PC-9 (cell line): ENCODE measurements at regions not wholly inside any gene's neighbourhood (a gene's known extent, or its start where the extent isn't known, plus 50 kb on each side); places are given as distances from the start of the nearest gene placed in this dataset.

ENCODE experiments used
- BruUV-seq: library from RNA; stranded (reverse); fragments of 400-500 nt; replicated peaks from 2 replicates; lab custom pipeline; 2021; lab: Mats Ljungman, UMichigan
- CTCF ChIA-PET: fragments of 300-600 bp; sonication (Branson Sonifier 250); formaldehyde crosslinking; loops from one replicate; lab custom pipeline; 2022; ENCODE audit warnings: antibody characterized with exemption; lab: Charles Lee
- POLR2A ChIA-PET: fragments of 300-600 bp; sonication (Branson Sonifier 250); formaldehyde crosslinking; loops from one replicate; lab custom pipeline; 2022; ENCODE audit warnings: antibody characterized with exemption; ENCODE audit not compliant: unreplicated experiment; lab: Charles Lee
- DNase-seq, 2 experiments: peaks; one replicate each; pipeline versions ENCODE4 v3.0.0 to v3.0.0-alpha.2; 2015 to 2022; ENCODE audit warnings: mixed read lengths in 1 of 2
- H2AFZ ChIP-seq: fragments of 200-600 bp; sonication (generic); 2 replicates; pipeline ENCODE4 v1.8.1; 2017; ENCODE audit warnings: antibody characterized with exemption
- H3F3A ChIP-seq: fragments of 200-600 bp; sonication (generic); 2 replicates; pipeline ENCODE4 v1.8.1; 2017; ENCODE audit warnings: antibody characterized with exemption, mild to moderate bottlenecking, low read depth; ENCODE audit not compliant: insufficient read depth
- H3K27ac ChIP-seq: fragments of 200-600 bp; sonication (generic); 2 replicates; pipeline ENCODE4 v1.6.1; 2016; ENCODE audit warnings: mixed run types
- H3K27me3 ChIP-seq: fragments of 200-600 bp; sonication (generic); 2 replicates; pipeline ENCODE4 v1.6.1; 2016; ENCODE audit warnings: low read depth, mixed run types; ENCODE audit not compliant: insufficient read depth
- H3K36me3 ChIP-seq: fragments of 200-600 bp; sonication (generic); 2 replicates; pipeline ENCODE4 v1.6.1; 2016; ENCODE audit warnings: low read depth, mixed run types
- H3K4me1 ChIP-seq: fragments of 200-600 bp; sonication (generic); replicated peaks from 2 replicates; pipeline ENCODE4 v1.6.1; 2016; ENCODE audit warnings: mixed run types; ENCODE audit not compliant: insufficient read depth
- H3K4me2 ChIP-seq: fragments of 200-600 bp; sonication (generic); 2 replicates; pipeline ENCODE4 v1.6.1; 2017; ENCODE audit warnings: mixed run types
- H3K4me3 ChIP-seq: fragments of 200-600 bp; sonication (generic); 2 replicates; pipeline ENCODE4 v1.6.1; 2016; ENCODE audit warnings: mixed run types
- H3K79me2 ChIP-seq: fragments of 200-600 bp; sonication (generic); 2 replicates; pipeline ENCODE4 v1.6.1; 2017; ENCODE audit warnings: low read depth, mixed run types
- H3K9me2 ChIP-seq: fragments of 200-600 bp; sonication (generic); 2 replicates; pipeline ENCODE4 v1.8.1; 2017; ENCODE audit warnings: mild to moderate bottlenecking; ENCODE audit not compliant: insufficient read depth
- H3K9me3 ChIP-seq: fragments of 200-600 bp; sonication (generic); 2 replicates; pipeline ENCODE4 v1.8.1; 2016; ENCODE audit warnings: low read depth; ENCODE audit not compliant: insufficient read depth
- H4K20me1 ChIP-seq: fragments of 200-600 bp; sonication (generic); 2 replicates; pipeline ENCODE4 v1.8.1; 2017; ENCODE audit not compliant: insufficient read depth
- EZH2 ChIP-seq: fragments of 200-600 bp; sonication (generic); IDR thresholded peaks from 2 replicates; pipeline ENCODE4 v1.8.0; 2017; ENCODE audit warnings: antibody characterized with exemption, low read depth
- intact Hi-C: fragments of 100-400 bp; cut with micrococcal nuclease; formaldehyde crosslinking; loops from one replicate; pipeline ENCODE4 v1.10.0; 2022; ENCODE audit not compliant: unreplicated experiment
- TF ChIP-seq, protein P1 (sequence below): fragments of 200-600 bp; sonication (generic); conservative IDR thresholded peaks from 2 replicates; pipeline ENCODE4 v1.6.1; 2017; ENCODE audit warnings: mixed run types, antibody characterized with exemption, mild to moderate bottlenecking, moderate library complexity

DNA sequence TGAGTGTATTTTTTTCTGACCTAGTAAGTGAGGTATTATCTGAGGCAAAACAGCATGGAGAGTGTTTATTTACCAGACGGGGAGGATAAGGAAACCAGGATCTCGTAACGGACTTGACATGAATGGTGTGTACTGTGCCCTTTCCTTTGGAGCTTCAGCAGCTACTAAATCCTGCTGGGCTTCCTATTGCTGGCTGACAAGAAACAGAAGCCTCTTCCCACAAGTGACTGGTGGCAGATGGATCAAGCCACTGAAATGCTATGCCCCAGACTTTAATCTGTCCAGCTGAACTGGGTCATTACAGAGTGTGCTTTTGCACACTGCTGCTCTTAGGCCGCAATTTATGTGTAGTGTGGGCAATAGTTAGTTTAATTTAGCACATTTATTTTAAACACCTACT lies 162.7 kb upstream of the MRPS30 start:
- H3K4me2 ChIP-seq, result no peak overlapping the region
- H3K4me1 ChIP-seq, result no peaks in the 10 kb centered on the region
- no peak overlapping the region for H2AFZ ChIP-seq
- no peaks in the 10 kb centered on the region for H3K36me3 ChIP-seq
- no TSS peak for BruUV-seq
- no peaks in the 10 kb centered on the region for H3K27me3 ChIP-seq
- no peaks in the 10 kb centered on the region for H3K79me2 ChIP-seq
- no peaks in the 10 kb centered on the region for H3F3A ChIP-seq
- H3K27ac ChIP-seq, result no peak overlapping the region
- H3K9me2 ChIP-seq, result no peaks in the 10 kb centered on the region
- no peak overlapping the region for H3K4me3 ChIP-seq
- no peak for DNase-seq
- intact Hi-C loops, result no loop called here
- POLR2A ChIA-PET, result no interaction called here
- CTCF ChIA-PET, result no interaction called here
- TF ChIP-seq, protein P1, sequence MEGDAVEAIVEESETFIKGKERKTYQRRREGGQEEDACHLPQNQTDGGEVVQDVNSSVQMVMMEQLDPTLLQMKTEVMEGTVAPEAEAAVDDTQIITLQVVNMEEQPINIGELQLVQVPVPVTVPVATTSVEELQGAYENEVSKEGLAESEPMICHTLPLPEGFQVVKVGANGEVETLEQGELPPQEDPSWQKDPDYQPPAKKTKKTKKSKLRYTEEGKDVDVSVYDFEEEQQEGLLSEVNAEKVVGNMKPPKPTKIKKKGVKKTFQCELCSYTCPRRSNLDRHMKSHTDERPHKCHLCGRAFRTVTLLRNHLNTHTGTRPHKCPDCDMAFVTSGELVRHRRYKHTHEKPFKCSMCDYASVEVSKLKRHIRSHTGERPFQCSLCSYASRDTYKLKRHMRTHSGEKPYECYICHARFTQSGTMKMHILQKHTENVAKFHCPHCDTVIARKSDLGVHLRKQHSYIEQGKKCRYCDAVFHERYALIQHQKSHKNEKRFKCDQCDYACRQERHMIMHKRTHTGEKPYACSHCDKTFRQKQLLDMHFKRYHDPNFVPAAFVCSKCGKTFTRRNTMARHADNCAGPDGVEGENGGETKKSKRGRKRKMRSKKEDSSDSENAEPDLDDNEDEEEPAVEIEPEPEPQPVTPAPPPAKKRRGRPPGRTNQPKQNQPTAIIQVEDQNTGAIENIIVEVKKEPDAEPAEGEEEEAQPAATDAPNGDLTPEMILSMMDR, result no peak
- TF ChIP-seq EZH2, result no peak
- no peaks in the 10 kb centered on the region for H4K20me1 ChIP-seq
- H3K9me3 ChIP-seq, result no peaks in the 10 kb centered on the region

- Histone ChIP-seq H3K27me3 (no peaks in the 10 kb centered on the region), H3K9me2 (no peaks in the 10 kb centered on the region), H3K27ac (no peak overlapping the region), H4K20me1 (no peaks in the 10 kb centered on the region), H3F3A (no peaks in the 10 kb centered on the region), H3K9me3 (no peaks in the 10 kb centered on the region), H3K4me3 (no peak overlapping the region), H2AFZ (no peak overlapping the region), H3K4me2 (no peak overlapping the region), H3K36me3 (no peaks in the 10 kb centered on the region), H3K79me2 (no peaks in the 10 kb centered on the region), H3K4me1 (no peaks in the 10 kb centered on the region)
- DNase-seq, result no peak
- BruUV-seq, result no TSS peak
- POLR2A ChIA-PET, result no interaction called here
- TF ChIP-seq, protein P1, result no peak
- no peak for TF ChIP-seq EZH2
- intact Hi-C loops, result no loop called here
- CTCF ChIA-PET, result no interaction called here
These were observed 163.2 kb upstream of the MRPS30 start for GRCh38 chr5:44645502-44645901.

DNA sequence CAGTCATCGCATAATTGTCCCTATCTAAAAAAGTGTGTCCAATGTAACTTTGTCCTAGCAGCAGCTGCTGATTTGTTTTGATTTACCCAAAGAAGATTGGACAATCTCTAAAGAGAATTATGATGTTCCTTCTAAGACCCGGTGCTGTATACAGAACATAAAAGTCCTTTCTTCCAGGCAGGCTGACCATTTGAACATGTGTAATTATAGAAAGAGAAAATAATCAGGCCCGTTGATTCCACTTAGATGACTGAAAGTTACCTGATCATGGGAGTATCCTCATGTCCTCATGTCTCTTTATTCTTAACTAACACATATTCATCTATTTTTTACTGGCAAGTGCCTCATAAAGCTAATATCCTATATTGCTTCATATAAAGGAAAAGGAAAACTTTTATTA lies 164.1 kb upstream of the MRPS30 start:
- Histone ChIP-seq H3K27me3 (no peaks in the 10 kb centered on the region), H3K79me2 (no peaks in the 10 kb centered on the region), H3K4me2 (no peak overlapping the region), H3K36me3 (no peaks in the 10 kb centered on the region), H3K27ac (no peak overlapping the region), H3K4me3 (no peak overlapping the region), H2AFZ (0 out of 2 replicates have a peak overlapping the region, but pooled peaks have one; percentile 5), H3K9me2 (no peaks in the 10 kb centered on the region), H3K9me3 (no peaks in the 10 kb centered on the region), H4K20me1 (no peaks in the 10 kb centered on the region), H3K4me1 (no peaks in the 10 kb centered on the region), H3F3A (no peaks in the 10 kb centered on the region)
- no TSS peak for BruUV-seq
- ChIA-PET CTCF (no interaction called here), POLR2A (no interaction called here)
- DNase-seq, result no peak
- no peak for TF ChIP-seq EZH2
- TF ChIP-seq, protein P1, result no peak
- intact Hi-C loops, result no loop called here
